GM12878 (cell line): ENCODE measurements at regions not wholly inside any gene's neighbourhood (a gene's known extent, or its start where the extent isn't known, plus 50 kb on each side); places are given as distances from the start of the nearest gene placed in this dataset.

ENCODE experiments used
- ATAC-seq: fragments of 200-7000 bp; cut with Tn5 transposase; 3 replicates; pipeline ENCODE4 v1.9.1; 2020; ENCODE audit warnings: mild to moderate bottlenecking, moderate library complexity
- BruUV-seq: library from RNA; stranded (reverse); fragments of 400-500 nt; replicated peaks from 2 replicates; lab custom pipeline; 2021; lab: Mats Ljungman, UMichigan
- CTCF ChIA-PET: fragments of 300-600 bp; sonication (Branson Sonifier 250); formaldehyde crosslinking; extraction: SDS; loops from one replicate; lab custom pipeline; 2021; ENCODE audit warnings: inconsistent platforms; lab: Yijun Ruan, JAX
- POLR2A ChIA-PET: fragments of 350-600 bp; formaldehyde crosslinking; extraction: SDS; loops from one replicate; lab custom pipeline; 2021; ENCODE audit warnings: inconsistent platforms; lab: Charles Lee
- RAD21 ChIA-PET: fragments of 300-600 bp; sonication (Branson Sonifier 250); formaldehyde crosslinking; loops from one replicate; lab custom pipeline; 2023; ENCODE audit warnings: antibody characterized with exemption; ENCODE audit not compliant: unreplicated experiment; lab: Charles Lee
- SMC1A ChIA-PET: fragments of 300-600 bp; sonication (Branson Sonifier 250); formaldehyde crosslinking; loops from one replicate; lab custom pipeline; 2023; ENCODE audit not compliant: unreplicated experiment, uncharacterized antibody; lab: Charles Lee
- DNase-seq: peaks from one replicate; pipeline ENCODE4 v3.0.0-alpha.2; 2011; ENCODE audit warnings: low read depth, low spot score
- FAIRE-seq: peaks from 3 replicates; lab custom pipeline; 2011; peaks lifted over from hg19 to GRCh38; lab: Jason Lieb, UNC
- H2AFZ ChIP-seq: 2 replicates; pipeline ENCODE4 v1.6.0; 2011; ENCODE audit warnings: low read depth, low read length, control low read depth; ENCODE audit not compliant: control insufficient read depth
- H3K27ac ChIP-seq: 2 replicates; pipeline ENCODE4 v1.5.1; 2011; ENCODE audit warnings: control low read depth; ENCODE audit not compliant: control insufficient read depth, insufficient read depth
- H3K27me3 ChIP-seq, 2 experiments: replicated peaks in 1 of 2; 2 replicates each; pipeline versions ENCODE4 v1.6.0 to v1.6.1; 2011; ENCODE audit warnings: low read length in 1 of 2; ENCODE audit not compliant: control insufficient read depth in 2 of 2, insufficient read depth in 2 of 2
- H3K36me3 ChIP-seq, 2 experiments: 2 replicates each; pipeline ENCODE4 v1.5.1; 2011; ENCODE audit warnings: low read length in 1 of 2; ENCODE audit not compliant: control insufficient read depth in 2 of 2, insufficient read depth in 2 of 2
- H3K4me1 ChIP-seq: 2 replicates; pipeline ENCODE4 v1.6.1; 2011; ENCODE audit warnings: mild to moderate bottlenecking, low read length, moderate library complexity, mixed read lengths; ENCODE audit not compliant: control insufficient read depth, insufficient read depth
- H3K4me2 ChIP-seq: 2 replicates; pipeline ENCODE4 v1.6.0; 2011; ENCODE audit warnings: control low read depth; ENCODE audit not compliant: control insufficient read depth, insufficient read depth
- H3K4me3 ChIP-seq: fragments of 200-600 bp; sonication (generic); 2 replicates; pipeline ENCODE4 v1.5.1; 2016
- H3K79me2 ChIP-seq: 2 replicates; pipeline ENCODE4 v1.6.0; 2011; ENCODE audit warnings: low read length; ENCODE audit not compliant: control insufficient read depth, insufficient read depth
- H3K9ac ChIP-seq: 2 replicates; pipeline ENCODE4 v1.8.0; 2011; ENCODE audit warnings: low read length, control low read depth, mixed read lengths; ENCODE audit not compliant: control insufficient read depth, insufficient read depth
- H3K9me3 ChIP-seq: replicated peaks from 3 replicates; pipeline ENCODE4 v1.5.1; 2011; ENCODE audit warnings: mild to moderate bottlenecking, low read length; ENCODE audit not compliant: control insufficient read depth, insufficient read depth
- H4K20me1 ChIP-seq: 2 replicates; pipeline ENCODE4 v1.6.0; 2011; ENCODE audit not compliant: control insufficient read depth, insufficient read depth
- FOXM1 ChIP-seq: IDR thresholded peaks from 2 replicates; pipeline ENCODE4 v1.6.1; 2012; ENCODE audit warnings: low read depth, mild to moderate bottlenecking, inconsistent platforms, low read length, moderate library complexity
- IKZF1 ChIP-seq: fragments of 450-650 bp; conservative IDR thresholded peaks from 2 replicates; pipeline ENCODE4 v1.6.1; 2017; ENCODE audit warnings: antibody characterized with exemption, mild to moderate bottlenecking
- KLF5 ChIP-seq: fragments of 450-650 bp; IDR thresholded peaks from 2 replicates; pipeline ENCODE4 v1.6.1; 2014; ENCODE audit warnings: mild to moderate bottlenecking; ENCODE audit not compliant: partially characterized antibody
- MEF2B ChIP-seq: fragments of 450-650 bp; IDR thresholded peaks from 2 replicates; pipeline ENCODE4 v1.6.1; 2018; ENCODE audit warnings: mild to moderate bottlenecking, moderate library complexity; ENCODE audit not compliant: partially characterized antibody, poor library complexity, severe bottlenecking
- NFYB ChIP-seq: IDR thresholded peaks from 2 replicates; pipeline ENCODE4 v1.6.1; 2011; ENCODE audit warnings: low read depth, mild to moderate bottlenecking, low read length, improper control_type of control experiment, moderate library complexity; ENCODE audit not compliant: insufficient read depth
- SREBF2 ChIP-seq: IDR thresholded peaks from 2 replicates; pipeline ENCODE4 v1.6.1; 2012; ENCODE audit warnings: mild to moderate bottlenecking, low read length
- YBX1 ChIP-seq: fragments of 450-650 bp; IDR thresholded peaks from 2 replicates; pipeline ENCODE4 v1.6.1; 2016; ENCODE audit warnings: antibody characterized with exemption
- ZNF384 ChIP-seq: IDR thresholded peaks from 2 replicates; pipeline ENCODE4 v1.6.1; 2012; ENCODE audit warnings: low read depth, mild to moderate bottlenecking, low read length, improper control_type of control experiment, borderline replicate concordance
- WGBS: methylation state at CpG from one replicate; pipeline ENCODE4 v1.1.6; 2016; ENCODE audit warnings: low lambda C conversion rate; ENCODE audit not compliant: insufficient replicate concordance, insufficient coverage; ENCODE audit errors: missing lambda C conversion rate; 5-methylcytosine and 5-hydroxymethylcytosine counted together
- in situ Hi-C: fragments of 300-500 bp; cut with MboI; formaldehyde crosslinking; loops from 9 replicates; pipeline ENCODE4 v1.14.3; 2018; ENCODE audit warnings: mixed read lengths
- intact Hi-C: fragments of 100-400 bp; cut with micrococcal nuclease; formaldehyde crosslinking; loops from one replicate; pipeline ENCODE4 v1.14.2; 2022; ENCODE audit not compliant: unreplicated experiment
- TF ChIP-seq, protein P1 (sequence below): fragments of 450-650 bp; IDR thresholded peaks from 2 replicates; pipeline ENCODE4 v1.6.1; 2018; ENCODE audit warnings: mild to moderate bottlenecking, low read depth, moderate library complexity; ENCODE audit not compliant: partially characterized antibody
- TF ChIP-seq, protein P2 (sequence below): fragments of 450-650 bp; IDR thresholded peaks from 2 replicates; pipeline ENCODE4 v1.6.1; 2017; ENCODE audit warnings: mild to moderate bottlenecking, moderate library complexity
- TF ChIP-seq, protein P3 (sequence below): IDR thresholded peaks from 2 replicates; pipeline ENCODE4 v1.6.1; 2011; ENCODE audit warnings: borderline replicate concordance, low read depth, mild to moderate bottlenecking, moderate library complexity, low read length; ENCODE audit not compliant: insufficient read depth, poor library complexity, severe bottlenecking
- TF ChIP-seq, protein P4 (sequence below): fragments of 450-650 bp; IDR thresholded peaks from 2 replicates; pipeline ENCODE4 v1.6.1; 2017; ENCODE audit warnings: mild to moderate bottlenecking, low read depth, inconsistent platforms; ENCODE audit not compliant: poor library complexity, severe bottlenecking

DNA sequence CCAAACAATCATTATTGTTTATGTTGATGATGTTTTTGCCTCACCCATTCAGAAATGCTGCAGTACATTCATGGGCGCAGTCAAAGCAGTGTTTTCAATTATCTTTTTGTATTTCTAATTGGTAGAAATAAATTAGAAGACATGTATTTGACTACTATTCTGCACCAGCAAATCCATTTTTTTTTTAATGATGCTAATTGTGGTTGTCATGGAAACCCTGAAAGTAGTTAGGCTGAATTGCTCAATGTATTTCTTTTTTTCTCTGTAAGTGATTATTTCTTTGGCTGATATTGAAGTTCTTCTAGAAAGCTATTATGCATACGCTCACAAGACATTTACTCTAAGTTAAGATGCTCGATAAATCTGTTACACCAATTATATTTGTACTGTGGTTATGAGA, 101.2 kb downstream of the RFC3 start:
- no peak overlapping the region for H3K27ac ChIP-seq
- no peak for TF ChIP-seq IKZF1
- TF ChIP-seq YBX1, result no peak
- TF ChIP-seq, protein P1, sequence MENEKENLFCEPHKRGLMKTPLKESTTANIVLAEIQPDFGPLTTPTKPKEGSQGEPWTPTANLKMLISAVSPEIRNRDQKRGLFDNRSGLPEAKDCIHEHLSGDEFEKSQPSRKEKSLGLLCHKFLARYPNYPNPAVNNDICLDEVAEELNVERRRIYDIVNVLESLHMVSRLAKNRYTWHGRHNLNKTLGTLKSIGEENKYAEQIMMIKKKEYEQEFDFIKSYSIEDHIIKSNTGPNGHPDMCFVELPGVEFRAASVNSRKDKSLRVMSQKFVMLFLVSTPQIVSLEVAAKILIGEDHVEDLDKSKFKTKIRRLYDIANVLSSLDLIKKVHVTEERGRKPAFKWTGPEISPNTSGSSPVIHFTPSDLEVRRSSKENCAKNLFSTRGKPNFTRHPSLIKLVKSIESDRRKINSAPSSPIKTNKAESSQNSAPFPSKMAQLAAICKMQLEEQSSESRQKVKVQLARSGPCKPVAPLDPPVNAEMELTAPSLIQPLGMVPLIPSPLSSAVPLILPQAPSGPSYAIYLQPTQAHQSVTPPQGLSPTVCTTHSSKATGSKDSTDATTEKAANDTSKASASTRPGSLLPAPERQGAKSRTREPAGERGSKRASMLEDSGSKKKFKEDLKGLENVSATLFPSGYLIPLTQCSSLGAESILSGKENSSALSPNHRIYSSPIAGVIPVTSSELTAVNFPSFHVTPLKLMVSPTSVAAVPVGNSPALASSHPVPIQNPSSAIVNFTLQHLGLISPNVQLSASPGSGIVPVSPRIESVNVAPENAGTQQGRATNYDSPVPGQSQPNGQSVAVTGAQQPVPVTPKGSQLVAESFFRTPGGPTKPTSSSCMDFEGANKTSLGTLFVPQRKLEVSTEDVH, result no peak
- TF ChIP-seq FOXM1, result no peak
- TF ChIP-seq, protein P2, sequence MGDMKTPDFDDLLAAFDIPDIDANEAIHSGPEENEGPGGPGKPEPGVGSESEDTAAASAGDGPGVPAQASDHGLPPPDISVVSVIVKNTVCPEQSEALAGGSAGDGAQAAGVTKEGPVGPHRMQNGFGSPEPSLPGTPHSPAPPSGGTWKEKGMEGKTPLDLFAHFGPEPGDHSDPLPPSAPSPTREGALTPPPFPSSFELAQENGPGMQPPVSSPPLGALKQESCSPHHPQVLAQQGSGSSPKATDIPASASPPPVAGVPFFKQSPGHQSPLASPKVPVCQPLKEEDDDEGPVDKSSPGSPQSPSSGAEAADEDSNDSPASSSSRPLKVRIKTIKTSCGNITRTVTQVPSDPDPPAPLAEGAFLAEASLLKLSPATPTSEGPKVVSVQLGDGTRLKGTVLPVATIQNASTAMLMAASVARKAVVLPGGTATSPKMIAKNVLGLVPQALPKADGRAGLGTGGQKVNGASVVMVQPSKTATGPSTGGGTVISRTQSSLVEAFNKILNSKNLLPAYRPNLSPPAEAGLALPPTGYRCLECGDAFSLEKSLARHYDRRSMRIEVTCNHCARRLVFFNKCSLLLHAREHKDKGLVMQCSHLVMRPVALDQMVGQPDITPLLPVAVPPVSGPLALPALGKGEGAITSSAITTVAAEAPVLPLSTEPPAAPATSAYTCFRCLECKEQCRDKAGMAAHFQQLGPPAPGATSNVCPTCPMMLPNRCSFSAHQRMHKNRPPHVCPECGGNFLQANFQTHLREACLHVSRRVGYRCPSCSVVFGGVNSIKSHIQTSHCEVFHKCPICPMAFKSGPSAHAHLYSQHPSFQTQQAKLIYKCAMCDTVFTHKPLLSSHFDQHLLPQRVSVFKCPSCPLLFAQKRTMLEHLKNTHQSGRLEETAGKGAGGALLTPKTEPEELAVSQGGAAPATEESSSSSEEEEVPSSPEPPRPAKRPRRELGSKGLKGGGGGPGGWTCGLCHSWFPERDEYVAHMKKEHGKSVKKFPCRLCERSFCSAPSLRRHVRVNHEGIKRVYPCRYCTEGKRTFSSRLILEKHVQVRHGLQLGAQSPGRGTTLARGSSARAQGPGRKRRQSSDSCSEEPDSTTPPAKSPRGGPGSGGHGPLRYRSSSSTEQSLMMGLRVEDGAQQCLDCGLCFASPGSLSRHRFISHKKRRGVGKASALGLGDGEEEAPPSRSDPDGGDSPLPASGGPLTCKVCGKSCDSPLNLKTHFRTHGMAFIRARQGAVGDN, result no peak
- TF ChIP-seq KLF5, result no peak
- no peak for TF ChIP-seq ZNF384
- no peak for TF ChIP-seq MEF2B
- TF ChIP-seq, protein P3, sequence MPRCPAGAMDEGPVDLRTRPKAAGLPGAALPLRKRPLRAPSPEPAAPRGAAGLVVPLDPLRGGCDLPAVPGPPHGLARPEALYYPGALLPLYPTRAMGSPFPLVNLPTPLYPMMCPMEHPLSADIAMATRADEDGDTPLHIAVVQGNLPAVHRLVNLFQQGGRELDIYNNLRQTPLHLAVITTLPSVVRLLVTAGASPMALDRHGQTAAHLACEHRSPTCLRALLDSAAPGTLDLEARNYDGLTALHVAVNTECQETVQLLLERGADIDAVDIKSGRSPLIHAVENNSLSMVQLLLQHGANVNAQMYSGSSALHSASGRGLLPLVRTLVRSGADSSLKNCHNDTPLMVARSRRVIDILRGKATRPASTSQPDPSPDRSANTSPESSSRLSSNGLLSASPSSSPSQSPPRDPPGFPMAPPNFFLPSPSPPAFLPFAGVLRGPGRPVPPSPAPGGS, result no peak
- TF ChIP-seq, protein P4, sequence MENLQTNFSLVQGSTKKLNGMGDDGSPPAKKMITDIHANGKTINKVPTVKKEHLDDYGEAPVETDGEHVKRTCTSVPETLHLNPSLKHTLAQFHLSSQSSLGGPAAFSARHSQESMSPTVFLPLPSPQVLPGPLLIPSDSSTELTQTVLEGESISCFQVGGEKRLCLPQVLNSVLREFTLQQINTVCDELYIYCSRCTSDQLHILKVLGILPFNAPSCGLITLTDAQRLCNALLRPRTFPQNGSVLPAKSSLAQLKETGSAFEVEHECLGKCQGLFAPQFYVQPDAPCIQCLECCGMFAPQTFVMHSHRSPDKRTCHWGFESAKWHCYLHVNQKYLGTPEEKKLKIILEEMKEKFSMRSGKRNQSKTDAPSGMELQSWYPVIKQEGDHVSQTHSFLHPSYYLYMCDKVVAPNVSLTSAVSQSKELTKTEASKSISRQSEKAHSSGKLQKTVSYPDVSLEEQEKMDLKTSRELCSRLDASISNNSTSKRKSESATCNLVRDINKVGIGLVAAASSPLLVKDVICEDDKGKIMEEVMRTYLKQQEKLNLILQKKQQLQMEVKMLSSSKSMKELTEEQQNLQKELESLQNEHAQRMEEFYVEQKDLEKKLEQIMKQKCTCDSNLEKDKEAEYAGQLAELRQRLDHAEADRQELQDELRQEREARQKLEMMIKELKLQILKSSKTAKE, result no peak
- no peak for TF ChIP-seq NFYB
- no peak for TF ChIP-seq SREBF2
- BruUV-seq, result no TSS peak
- no peak for ATAC-seq
- no peaks in the 10 kb centered on the region for H3K36me3 ChIP-seq
- H3K79me2 ChIP-seq, result no peaks in the 10 kb centered on the region
- no peak for DNase-seq
- H2AFZ ChIP-seq, result no peak overlapping the region
- no peak overlapping the region for H3K4me2 ChIP-seq
- POLR2A ChIA-PET, result no interaction called here
- RAD21 ChIA-PET, result no interaction called here
- CTCF ChIA-PET, result no interaction called here
- no peak overlapping the region for H3K9ac ChIP-seq
- intact Hi-C loops (no loop called here), in situ Hi-C loops (no loop called here)
- no peaks in the 10 kb centered on the region for H3K27me3 ChIP-seq
- H3K4me3 ChIP-seq, result no peak overlapping the region
- SMC1A ChIA-PET, result no interaction called here
- H3K9me3 ChIP-seq, result no peaks in the 10 kb centered on the region
- H4K20me1 ChIP-seq, result no peaks in the 10 kb centered on the region
- no peak for FAIRE-seq
- H3K4me1 ChIP-seq, result no peaks in the 10 kb centered on the region
- 95% methylated on average over 3 of the region's 3 CpGs for WGBS
